ENCODE measurements at regions not wholly inside any gene's neighbourhood (a gene's known extent, or its start where the extent isn't known, plus 50 kb on each side); places are given as distances from the start of the nearest gene placed in this dataset.
"Not testable (repeated sequence)": the region's sequence is repeated elsewhere in the genome, so short reads cannot be mapped to it uniquely, and the experiment has no call there.

GRCh38 chr13:83667606-83668005 lies 214.7 kb downstream of the SLITRK1 start:
- H3K36me3 ChIP-seq (ENCODE audit: control insufficient read depth, insufficient read depth, low read length), result no peaks in the 10 kb centered on the region
- H3K9ac ChIP-seq (ENCODE audit: low read depth, low read length), result no peak overlapping the region
- no peaks in the 10 kb centered on the region for H3K4me1 ChIP-seq (ENCODE audit: control insufficient read depth, insufficient read depth, low read length)
- H3K4me3 ChIP-seq (ENCODE audit: low read depth, low read length), result no peak overlapping the region
- peaks cover 3% of the 10 kb centered on the region for H3K9me3 ChIP-seq (ENCODE audit: control insufficient read depth, insufficient read depth, low read length)
- H3K27me3 ChIP-seq (ENCODE audit: control insufficient read depth, insufficient read depth, low read length), result no peaks in the 10 kb centered on the region

- no peaks in the 10 kb centered on the region for H3K36me3 ChIP-seq (ENCODE audit: control insufficient read depth, insufficient read depth, low read length)
- no peaks in the 10 kb centered on the region for H3K4me1 ChIP-seq (ENCODE audit: control insufficient read depth, insufficient read depth, low read length)
- no peak overlapping the region for H3K9ac ChIP-seq (ENCODE audit: low read depth, low read length)
- peaks cover 3% of the 10 kb centered on the region for H3K9me3 ChIP-seq (ENCODE audit: control insufficient read depth, insufficient read depth, low read length)
- H3K4me3 ChIP-seq (ENCODE audit: low read depth, low read length), result no peak overlapping the region
- H3K27me3 ChIP-seq (ENCODE audit: control insufficient read depth, insufficient read depth, low read length), result no peaks in the 10 kb centered on the region
Observed at GRCh38 chr13:83666141-83666540, 216.1 kb downstream of the SLITRK1 start.

GRCh38 chr13:83657281-83657680 lies 225.0 kb downstream of the SLITRK1 start:
- Histone ChIP-seq H3K27me3 (ENCODE audit: control insufficient read depth, insufficient read depth, low read length) (no peaks in the 10 kb centered on the region), H3K36me3 (ENCODE audit: control insufficient read depth, insufficient read depth, low read length) (no peaks in the 10 kb centered on the region), H3K9me3 (ENCODE audit: control insufficient read depth, insufficient read depth, low read length) (no peaks in the 10 kb centered on the region), H3K4me1 (ENCODE audit: control insufficient read depth, insufficient read depth, low read length) (no peaks in the 10 kb centered on the region), H3K4me3 (ENCODE audit: low read depth, low read length) (no peak overlapping the region), H3K9ac (ENCODE audit: low read depth, low read length) (no peak overlapping the region)

GRCh38 chr13:83642617-83643016 lies 239.7 kb downstream of the SLITRK1 start:
- H3K4me3 ChIP-seq (ENCODE audit: low read depth, low read length); H3K27me3 ChIP-seq (ENCODE audit: control insufficient read depth, insufficient read depth, low read length); H3K36me3 ChIP-seq (ENCODE audit: control insufficient read depth, insufficient read depth, low read length); H3K4me1 ChIP-seq (ENCODE audit: control insufficient read depth, insufficient read depth, low read length); H3K9ac ChIP-seq (ENCODE audit: low read depth, low read length); H3K9me3 ChIP-seq (ENCODE audit: control insufficient read depth, insufficient read depth, low read length): not testable (repeated sequence)

- H3K4me1 ChIP-seq (ENCODE audit: control insufficient read depth, insufficient read depth, low read length), result no peaks in the 10 kb centered on the region
- H3K27me3 ChIP-seq (ENCODE audit: control insufficient read depth, insufficient read depth, low read length), result no peaks in the 10 kb centered on the region
- no peak overlapping the region for H3K9ac ChIP-seq (ENCODE audit: low read depth, low read length)
Observed at GRCh38 chr13:83634601-83635000, 247.7 kb downstream of the SLITRK1 start.

GRCh38 chr13:83633746-83634145 lies 248.5 kb downstream of the SLITRK1 start:
- Histone ChIP-seq H3K9ac (ENCODE audit: low read depth, low read length) (no peak overlapping the region), H3K9me3 (ENCODE audit: control insufficient read depth, insufficient read depth, low read length) (no peaks in the 10 kb centered on the region), H3K4me3 (ENCODE audit: low read depth, low read length) (no peak overlapping the region), H3K36me3 (ENCODE audit: control insufficient read depth, insufficient read depth, low read length) (no peaks in the 10 kb centered on the region), H3K4me1 (ENCODE audit: control insufficient read depth, insufficient read depth, low read length) (no peaks in the 10 kb centered on the region), H3K27me3 (ENCODE audit: control insufficient read depth, insufficient read depth, low read length) (no peaks in the 10 kb centered on the region)

More at GRCh38 chr13:83634601-83635000, 247.7 kb downstream of the SLITRK1 start:
- Histone ChIP-seq H3K36me3 (ENCODE audit: control insufficient read depth, insufficient read depth, low read length) (no peaks in the 10 kb centered on the region), H3K9me3 (ENCODE audit: control insufficient read depth, insufficient read depth, low read length) (no peaks in the 10 kb centered on the region), H3K4me3 (ENCODE audit: low read depth, low read length) (no peak overlapping the region)

GRCh38 chr13:83622422-83622784 lies 259.9 kb downstream of the SLITRK1 start:
- no peaks in the 10 kb centered on the region for H3K9me3 ChIP-seq (ENCODE audit: control insufficient read depth, insufficient read depth, low read length)
- no peaks in the 10 kb centered on the region for H3K27me3 ChIP-seq (ENCODE audit: control insufficient read depth, insufficient read depth, low read length)
- H3K4me3 ChIP-seq (ENCODE audit: low read depth, low read length), result no peak overlapping the region
- H3K36me3 ChIP-seq (ENCODE audit: control insufficient read depth, insufficient read depth, low read length), result no peaks in the 10 kb centered on the region
- no peak overlapping the region for H3K9ac ChIP-seq (ENCODE audit: low read depth, low read length)
- no peaks in the 10 kb centered on the region for H3K4me1 ChIP-seq (ENCODE audit: control insufficient read depth, insufficient read depth, low read length)

- Histone ChIP-seq H3K9ac (ENCODE audit: low read depth, low read length) (no peak overlapping the region), H3K9me3 (ENCODE audit: control insufficient read depth, insufficient read depth, low read length) (no peaks in the 10 kb centered on the region), H3K4me1 (ENCODE audit: control insufficient read depth, insufficient read depth, low read length) (no peaks in the 10 kb centered on the region), H3K36me3 (ENCODE audit: control insufficient read depth, insufficient read depth, low read length) (no peaks in the 10 kb centered on the region), H3K4me3 (ENCODE audit: low read depth, low read length) (no peak overlapping the region), H3K27me3 (ENCODE audit: control insufficient read depth, insufficient read depth, low read length) (no peaks in the 10 kb centered on the region)
Observed at GRCh38 chr13:83621765-83622421, 260.4 kb downstream of the SLITRK1 start.

GRCh38 chr13:83620530-83621220 lies 261.6 kb downstream of the SLITRK1 start:
- H3K4me1 ChIP-seq (ENCODE audit: control insufficient read depth, insufficient read depth, low read length), result no peaks in the 10 kb centered on the region

GRCh38 chr13:83618966-83619365 lies 263.3 kb downstream of the SLITRK1 start:
- H3K4me1 ChIP-seq (ENCODE audit: control insufficient read depth, insufficient read depth, low read length), result no peaks in the 10 kb centered on the region
- H3K9me3 ChIP-seq (ENCODE audit: control insufficient read depth, insufficient read depth, low read length), result no peaks in the 10 kb centered on the region
- H3K4me3 ChIP-seq (ENCODE audit: low read depth, low read length), result no peak overlapping the region
- H3K36me3 ChIP-seq (ENCODE audit: control insufficient read depth, insufficient read depth, low read length), result no peaks in the 10 kb centered on the region
- no peak overlapping the region for H3K9ac ChIP-seq (ENCODE audit: low read depth, low read length)
- H3K27me3 ChIP-seq (ENCODE audit: control insufficient read depth, insufficient read depth, low read length), result no peaks in the 10 kb centered on the region

More at GRCh38 chr13:83620530-83621220, 261.6 kb downstream of the SLITRK1 start:
- Histone ChIP-seq H3K36me3 (ENCODE audit: control insufficient read depth, insufficient read depth, low read length) (no peaks in the 10 kb centered on the region), H3K9ac (ENCODE audit: low read depth, low read length) (no peak overlapping the region), H3K4me3 (ENCODE audit: low read depth, low read length) (no peak overlapping the region), H3K27me3 (ENCODE audit: control insufficient read depth, insufficient read depth, low read length) (no peaks in the 10 kb centered on the region), H3K9me3 (ENCODE audit: control insufficient read depth, insufficient read depth, low read length) (no peaks in the 10 kb centered on the region)

- Histone ChIP-seq H3K9me3 (ENCODE audit: control insufficient read depth, insufficient read depth, low read length) (no peaks in the 10 kb centered on the region), H3K27me3 (ENCODE audit: control insufficient read depth, insufficient read depth, low read length) (no peaks in the 10 kb centered on the region), H3K4me1 (ENCODE audit: control insufficient read depth, insufficient read depth, low read length) (no peaks in the 10 kb centered on the region), H3K9ac (ENCODE audit: low read depth, low read length) (no peak overlapping the region), H3K36me3 (ENCODE audit: control insufficient read depth, insufficient read depth, low read length) (no peaks in the 10 kb centered on the region), H3K4me3 (ENCODE audit: low read depth, low read length) (no peak overlapping the region)
Observed at GRCh38 chr13:83613524-83613923, 268.8 kb downstream of the SLITRK1 start.

- no peak overlapping the region for H3K4me3 ChIP-seq (ENCODE audit: low read depth, low read length)
- no peaks in the 10 kb centered on the region for H3K27me3 ChIP-seq (ENCODE audit: control insufficient read depth, insufficient read depth, low read length)
- H3K9ac ChIP-seq (ENCODE audit: low read depth, low read length), result no peak overlapping the region
- no peaks in the 10 kb centered on the region for H3K4me1 ChIP-seq (ENCODE audit: control insufficient read depth, insufficient read depth, low read length)
- H3K9me3 ChIP-seq (ENCODE audit: control insufficient read depth, insufficient read depth, low read length), result no peaks in the 10 kb centered on the region
- no peaks in the 10 kb centered on the region for H3K36me3 ChIP-seq (ENCODE audit: control insufficient read depth, insufficient read depth, low read length)
Observed at GRCh38 chr13:83601539-83601938, 280.7 kb downstream of the SLITRK1 start.
